ENCODE measurements at regions not wholly inside any gene's neighbourhood (a gene's known extent, or its start where the extent isn't known, plus 50 kb on each side); places are given as distances from the start of the nearest gene placed in this dataset.
"Not testable (repeated sequence)": the region's sequence is repeated elsewhere in the genome, so short reads cannot be mapped to it uniquely, and the experiment has no call there.

- intact Hi-C loops (cut with micrococcal nuclease) = loop anchor here (10.0 kb wide), 1 partner anchor 908 kb away; no protein-coding TSS in a partner anchor
- Mint-ChIP-seq H3K27ac (no peak overlapping the region), H3K27me3 (peaks cover 2% of the 10 kb centered on the region), H3K9me3 (no peaks in the 10 kb centered on the region), H3K36me3 (ENCODE audit: low read depth) (no peaks in the 10 kb centered on the region), H3K4me3 (no peak overlapping the region), H3K4me1 (peaks cover 3% of the 10 kb centered on the region)
- ATAC-seq (ENCODE audit: low read depth) = no peak
- no peak for DNase-seq
- POLR2A ChIA-PET = no interaction called here
- no peak for TF ChIP-seq CTCF (IDR thresholded peaks at IDR 0.05)
- CTCF ChIA-PET = interaction anchor here (0.6 to 1.8 kb wide), 4 partner anchors 15 to 469 kb away, joined by 3 to 10 read pairs (median 4); no protein-coding TSS in a partner anchor
Measured at GRCh38 chr2:182652326-182652725, 63.7 kb upstream of the DNAJC10 start.

DNA sequence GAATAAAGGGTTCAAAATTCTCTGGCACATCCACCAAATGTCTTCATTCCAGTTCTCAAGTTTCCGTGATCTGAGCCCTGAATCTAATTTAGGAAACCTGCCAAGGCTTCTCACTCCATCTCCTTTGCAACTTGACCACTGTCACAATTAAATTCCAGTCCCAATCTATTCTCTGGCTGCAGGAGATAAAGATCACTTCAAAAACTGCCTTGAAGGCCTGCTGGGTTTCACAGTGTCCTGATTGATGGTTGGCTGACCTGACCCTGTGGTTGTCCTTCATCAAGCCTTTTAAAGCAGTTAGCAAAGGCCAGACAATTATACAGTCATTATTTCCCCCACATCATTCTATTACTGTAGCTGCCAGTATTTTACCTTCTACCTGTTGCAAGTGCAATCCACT lies 60.3 kb upstream of the DNAJC10 start:
- TF ChIP-seq CTCF (IDR thresholded peaks at IDR 0.05) = no peak
- intact Hi-C loops (cut with micrococcal nuclease) = loop anchor here (10.0 kb wide), 1 partner anchor 911 kb away; no protein-coding TSS in a partner anchor
- POLR2A ChIA-PET = no interaction called here
- H3K4me3 Mint-ChIP-seq = no peak overlapping the region
- H3K9me3 Mint-ChIP-seq = no peaks in the 10 kb centered on the region
- no peak overlapping the region for H3K27ac Mint-ChIP-seq
- CTCF ChIA-PET = no interaction called here
- H3K27me3 Mint-ChIP-seq = peaks cover 10% of the 10 kb centered on the region
- peaks cover 1% of the 10 kb centered on the region for H3K4me1 Mint-ChIP-seq
- H3K36me3 Mint-ChIP-seq (ENCODE audit: low read depth) = no peaks in the 10 kb centered on the region
- ATAC-seq (ENCODE audit: low read depth) (no peak), DNase-seq (no peak)

DNA sequence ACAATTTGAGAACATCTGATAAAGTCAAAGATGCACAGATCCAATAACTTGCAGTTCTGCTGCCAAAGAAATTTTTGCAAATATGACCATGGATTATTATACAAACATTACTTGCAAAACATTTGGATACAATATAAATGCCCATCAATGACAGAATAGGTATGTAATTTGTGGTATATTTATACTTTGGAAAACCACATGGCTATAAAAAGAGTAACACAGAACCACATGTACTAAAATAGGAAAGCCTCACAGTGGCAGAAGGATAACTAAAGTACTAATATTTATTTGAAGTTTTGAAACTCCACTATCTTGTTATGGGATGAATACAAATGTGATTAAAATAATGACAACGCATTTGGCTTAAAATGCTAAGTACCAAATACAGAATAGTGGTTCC lies 51.8 kb upstream of the DNAJC10 start:
- no peaks in the 10 kb centered on the region for H3K36me3 Mint-ChIP-seq (ENCODE audit: low read depth)
- no peak overlapping the region for H3K4me3 Mint-ChIP-seq
- peaks cover 7% of the 10 kb centered on the region for H3K4me1 Mint-ChIP-seq
- no peaks in the 10 kb centered on the region for H3K9me3 Mint-ChIP-seq
- H3K27me3 Mint-ChIP-seq = peaks cover 5% of the 10 kb centered on the region
- no peak for TF ChIP-seq CTCF (IDR thresholded peaks at IDR 0.05)
- DNase-seq (no peak), ATAC-seq (ENCODE audit: low read depth) (no peak)
- no peak overlapping the region for H3K27ac Mint-ChIP-seq
- CTCF ChIA-PET = no interaction called here
- POLR2A ChIA-PET = no interaction called here
- intact Hi-C loops (cut with micrococcal nuclease) = no loop called here

DNA sequence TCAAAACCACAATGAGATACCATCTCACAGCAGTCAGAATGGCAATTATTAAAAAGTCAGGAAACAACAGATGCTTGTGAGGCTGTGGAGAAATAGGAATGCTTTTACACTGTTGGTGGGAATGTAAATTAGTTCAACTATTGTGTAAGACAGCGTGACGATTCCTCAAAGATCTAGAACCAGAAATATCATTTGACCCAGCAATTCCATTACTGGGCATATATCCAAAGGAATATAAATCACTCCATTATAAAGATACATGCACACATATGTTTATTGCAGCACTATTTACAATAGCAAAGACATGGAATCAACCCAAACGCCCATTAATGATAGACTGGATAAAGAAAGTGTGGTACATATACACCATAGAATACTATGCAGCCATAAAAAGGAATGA lies 50.6 kb upstream of the DNAJC10 start:
- H3K36me3 Mint-ChIP-seq (ENCODE audit: low read depth); H3K4me1 Mint-ChIP-seq; H3K27me3 Mint-ChIP-seq; H3K9me3 Mint-ChIP-seq; POLR2A ChIA-PET; ATAC-seq (ENCODE audit: low read depth); H3K4me3 Mint-ChIP-seq; DNase-seq; intact Hi-C loops (cut with micrococcal nuclease); H3K27ac Mint-ChIP-seq: not testable (repeated sequence)
- CTCF ChIA-PET = interaction anchor here (1.3 to 2.8 kb wide), 4 partner anchors 37 to 315 kb away, joined by 3 to 33 read pairs (median 8); no protein-coding TSS in a partner anchor

Data from activated B cell treated with CpG ODN at 0.5 μM for 24 hours (primary cell).